ENCODE measurements at regions not wholly inside any gene's neighbourhood (a gene's known extent, or its start where the extent isn't known, plus 50 kb on each side); places are given as distances from the start of the nearest gene placed in this dataset.

DNA sequence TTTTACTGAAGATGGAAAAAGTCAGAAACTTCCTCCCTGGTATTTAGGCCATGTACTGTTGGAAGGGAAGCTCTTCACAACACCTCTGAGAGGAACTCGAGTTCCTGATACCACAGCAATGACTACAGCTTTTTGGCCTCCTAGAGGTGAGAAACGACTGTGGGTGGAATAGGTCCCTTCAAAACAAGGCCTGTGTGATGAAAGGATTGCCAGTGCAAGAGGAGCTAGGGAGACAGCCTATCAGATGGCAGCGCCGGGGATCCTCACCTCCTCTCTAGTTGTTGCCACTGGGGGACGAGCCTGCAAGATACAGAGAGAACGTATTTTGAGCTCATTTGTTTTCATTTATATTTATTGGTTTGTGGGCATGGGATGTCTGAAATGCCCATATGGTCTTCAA, 187.8 kb upstream of the KCND3 start:
- no peaks in the 10 kb centered on the region for H3K9me3 ChIP-seq (ENCODE audit: control insufficient read depth, low read depth, low read length)
- no peak overlapping the region for H3K4me3 ChIP-seq (ENCODE audit: control insufficient read depth in 2 of 3, extremely low read depth in 1 of 3, insufficient read depth in 2 of 3, low read depth in 1 of 3, low read length in 3 of 3)
- no peak overlapping the region for H3K4me2 ChIP-seq (ENCODE audit: control insufficient read depth, extremely low read depth, insufficient read depth, low read depth, low read length)
- FAIRE-seq = no peak
- H3K27me3 ChIP-seq (ENCODE audit: control insufficient read depth, extremely low read depth, insufficient read depth, low read length) = peaks cover 4% of the 10 kb centered on the region
- dilution Hi-C loops (cut with MboI; ENCODE audit: extremely low pct_ligation_motif_present, low sequenced_read_pairs) = no loop called here
- no peak overlapping the region for H2AFZ ChIP-seq (ENCODE audit: control insufficient read depth, low read length)
- no peaks in the 10 kb centered on the region for H4K20me1 ChIP-seq (ENCODE audit: control insufficient read depth, extremely low read depth, insufficient read depth, low read length)
- no peaks in the 10 kb centered on the region for H3K4me1 ChIP-seq (ENCODE audit: control insufficient read depth, extremely low read depth, insufficient read depth, low read length)
- no peak overlapping the region for H3K9ac ChIP-seq (ENCODE audit: control insufficient read depth, extremely low read depth, insufficient read depth, low read length)
- no peak for DNase-seq (ENCODE audit: low read depth, low spot score)
- no peak for TF ChIP-seq EZH2 (IDR thresholded peaks at IDR 0.05; ENCODE audit: low read length)
- TF ChIP-seq, protein P1, sequence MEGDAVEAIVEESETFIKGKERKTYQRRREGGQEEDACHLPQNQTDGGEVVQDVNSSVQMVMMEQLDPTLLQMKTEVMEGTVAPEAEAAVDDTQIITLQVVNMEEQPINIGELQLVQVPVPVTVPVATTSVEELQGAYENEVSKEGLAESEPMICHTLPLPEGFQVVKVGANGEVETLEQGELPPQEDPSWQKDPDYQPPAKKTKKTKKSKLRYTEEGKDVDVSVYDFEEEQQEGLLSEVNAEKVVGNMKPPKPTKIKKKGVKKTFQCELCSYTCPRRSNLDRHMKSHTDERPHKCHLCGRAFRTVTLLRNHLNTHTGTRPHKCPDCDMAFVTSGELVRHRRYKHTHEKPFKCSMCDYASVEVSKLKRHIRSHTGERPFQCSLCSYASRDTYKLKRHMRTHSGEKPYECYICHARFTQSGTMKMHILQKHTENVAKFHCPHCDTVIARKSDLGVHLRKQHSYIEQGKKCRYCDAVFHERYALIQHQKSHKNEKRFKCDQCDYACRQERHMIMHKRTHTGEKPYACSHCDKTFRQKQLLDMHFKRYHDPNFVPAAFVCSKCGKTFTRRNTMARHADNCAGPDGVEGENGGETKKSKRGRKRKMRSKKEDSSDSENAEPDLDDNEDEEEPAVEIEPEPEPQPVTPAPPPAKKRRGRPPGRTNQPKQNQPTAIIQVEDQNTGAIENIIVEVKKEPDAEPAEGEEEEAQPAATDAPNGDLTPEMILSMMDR (optimal IDR thresholded peaks at IDR 0.05 in 1 of 3, IDR thresholded peaks at IDR 0.05 in 1 of 3, conservative IDR thresholded peaks at IDR 0.05 in 1 of 3; ENCODE audit: extremely low read depth in 1 of 3, insufficient read depth in 2 of 3, low read length in 3 of 3) = no peak
- H3K27ac ChIP-seq (ENCODE audit: control insufficient read depth, insufficient read depth, low read length) = no peak overlapping the region
- no peaks in the 10 kb centered on the region for H3K79me2 ChIP-seq (ENCODE audit: control insufficient read depth, insufficient read depth, low read length)
- H3K9me1 ChIP-seq (ENCODE audit: control insufficient read depth, extremely low read depth, insufficient read depth, low read length) = no peaks in the 10 kb centered on the region
- no peaks in the 10 kb centered on the region for H3K36me3 ChIP-seq (ENCODE audit: control insufficient read depth in 2 of 2, extremely low read depth in 1 of 2, insufficient read depth in 2 of 2, low read length in 2 of 2)

DNA sequence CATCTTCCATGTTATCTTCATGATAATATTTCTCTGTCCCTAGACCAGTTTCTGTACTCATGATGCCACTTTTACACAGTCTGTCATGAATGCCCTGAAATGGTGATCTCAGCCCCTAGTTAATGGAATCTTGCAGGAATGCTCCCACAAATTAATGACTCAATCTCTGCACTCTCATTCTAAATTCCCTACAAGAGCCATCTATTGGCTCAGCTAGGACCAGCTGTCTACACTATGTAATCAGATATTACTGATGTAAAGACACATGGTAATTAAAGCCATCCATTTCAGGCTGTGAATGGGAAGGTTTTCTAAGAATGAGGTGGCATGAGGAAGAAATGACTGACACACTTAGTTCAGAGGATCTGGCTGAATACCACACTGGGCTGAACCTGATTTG, 199.1 kb upstream of the KCND3 start:
- no peak overlapping the region for H3K9ac ChIP-seq (ENCODE audit: control insufficient read depth, extremely low read depth, insufficient read depth, low read length)
- no peak overlapping the region for H3K4me2 ChIP-seq (ENCODE audit: control insufficient read depth, extremely low read depth, insufficient read depth, low read depth, low read length)
- DNase-seq (ENCODE audit: low read depth, low spot score) (no peak), FAIRE-seq (no peak)
- no peaks in the 10 kb centered on the region for H4K20me1 ChIP-seq (ENCODE audit: control insufficient read depth, extremely low read depth, insufficient read depth, low read length)
- no peak overlapping the region for H2AFZ ChIP-seq (ENCODE audit: control insufficient read depth, low read length)
- TF ChIP-seq, protein P1 (optimal IDR thresholded peaks at IDR 0.05 in 1 of 3, IDR thresholded peaks at IDR 0.05 in 1 of 3, conservative IDR thresholded peaks at IDR 0.05 in 1 of 3; ENCODE audit: extremely low read depth in 1 of 3, insufficient read depth in 2 of 3, low read length in 3 of 3) = no peak
- TF ChIP-seq EZH2 (IDR thresholded peaks at IDR 0.05; ENCODE audit: low read length) = no peak
- dilution Hi-C loops (cut with MboI; ENCODE audit: extremely low pct_ligation_motif_present, low sequenced_read_pairs) = no loop called here
- H3K4me3 ChIP-seq (ENCODE audit: control insufficient read depth in 2 of 3, extremely low read depth in 1 of 3, insufficient read depth in 2 of 3, low read depth in 1 of 3, low read length in 3 of 3) = no peak overlapping the region
- no peaks in the 10 kb centered on the region for H3K27me3 ChIP-seq (ENCODE audit: control insufficient read depth, extremely low read depth, insufficient read depth, low read length)
- H3K36me3 ChIP-seq (ENCODE audit: control insufficient read depth in 2 of 2, extremely low read depth in 1 of 2, insufficient read depth in 2 of 2, low read length in 2 of 2) = no peaks in the 10 kb centered on the region
- H3K79me2 ChIP-seq (ENCODE audit: control insufficient read depth, insufficient read depth, low read length) = no peaks in the 10 kb centered on the region
- H3K4me1 ChIP-seq (ENCODE audit: control insufficient read depth, extremely low read depth, insufficient read depth, low read length) = no peaks in the 10 kb centered on the region
- H3K9me3 ChIP-seq (ENCODE audit: control insufficient read depth, low read depth, low read length) = no peaks in the 10 kb centered on the region
- H3K27ac ChIP-seq (ENCODE audit: control insufficient read depth, insufficient read depth, low read length) = no peak overlapping the region
- H3K9me1 ChIP-seq (ENCODE audit: control insufficient read depth, extremely low read depth, insufficient read depth, low read length) = no peaks in the 10 kb centered on the region
